Stimulated activated CD8-positive, alpha-beta memory T cell treated with anti-CD3 and anti-CD28 coated beads, Interleukin-4, amount 100 ng/mL, for 24 hours (primary cell): ENCODE measurements at regions not wholly inside any gene's neighbourhood (a gene's known extent, or its start where the extent isn't known, plus 50 kb on each side); places are given as distances from the start of the nearest gene placed in this dataset.
"Not testable (repeated sequence)": the region's sequence is repeated elsewhere in the genome, so short reads cannot be mapped to it uniquely, and the experiment has no call there.

Experiments
- DNase-seq: peaks from one replicate; pipeline ENCODE4 v3.0.0-alpha.2; 2020; ENCODE audit warnings: low read depth

- no peak for DNase-seq
Observed at GRCh38 chr5:166865206-166865605, 1426.2 kb upstream of the WWC1 start.

- no peak for DNase-seq
Observed at GRCh38 chr5:166880456-166880855, 1411.0 kb upstream of the WWC1 start.

- no peak for DNase-seq
Observed at GRCh38 chr5:166881802-166882201, 1409.6 kb upstream of the WWC1 start.

- DNase-seq = no peak
Observed at GRCh38 chr5:166883016-166883415, 1408.4 kb upstream of the WWC1 start.

- no peak for DNase-seq
Observed at GRCh38 chr5:166898166-166898565, 1393.3 kb upstream of the WWC1 start.

- no peak for DNase-seq
Observed at GRCh38 chr5:166899343-166899742, 1392.1 kb upstream of the WWC1 start.

- DNase-seq = no peak
Observed at GRCh38 chr5:166904571-166904970, 1386.9 kb upstream of the WWC1 start.

GRCh38 chr5:166906991-166907713 is 1384.3 kb upstream of the WWC1 start:
- no peak for DNase-seq

GRCh38 chr5:166909040-166909439 is 1382.4 kb upstream of the WWC1 start:
- DNase-seq = no peak

- no peak for DNase-seq
Observed at GRCh38 chr5:166909926-166910325, 1381.5 kb upstream of the WWC1 start.

- DNase-seq = no peak
Observed at GRCh38 chr5:166910995-166911394, 1380.5 kb upstream of the WWC1 start.

- DNase-seq = no peak
Observed at GRCh38 chr5:166916021-166916420, 1375.4 kb upstream of the WWC1 start.

- DNase-seq = no peak
Observed at GRCh38 chr5:166926138-166926537, 1365.3 kb upstream of the WWC1 start.

GRCh38 chr5:166926806-166927475 is 1364.5 kb upstream of the WWC1 start:
- DNase-seq = not testable (repeated sequence)

GRCh38 chr5:166936351-166936750 is 1355.1 kb upstream of the WWC1 start:
- no peak for DNase-seq

GRCh38 chr5:166938071-166938470 is 1353.4 kb upstream of the WWC1 start:
- DNase-seq = no peak

GRCh38 chr5:166942948-166943347 is 1348.5 kb upstream of the WWC1 start:
- no peak for DNase-seq

- no peak for DNase-seq
Observed at GRCh38 chr5:166947045-166947444, 1344.4 kb upstream of the WWC1 start.

GRCh38 chr5:166948679-166949078 is 1342.8 kb upstream of the WWC1 start:
- no peak for DNase-seq

GRCh38 chr5:166952048-166952447 is 1339.4 kb upstream of the WWC1 start:
- DNase-seq = no peak

GRCh38 chr5:166957782-166958181 is 1333.7 kb upstream of the WWC1 start:
- DNase-seq = no peak

- DNase-seq = no peak
Observed at GRCh38 chr5:166959766-166960165, 1331.7 kb upstream of the WWC1 start.

- DNase-seq = no peak
Observed at GRCh38 chr5:166961028-166961427, 1330.4 kb upstream of the WWC1 start.

- DNase-seq = no peak
Observed at GRCh38 chr5:166961913-166962312, 1329.5 kb upstream of the WWC1 start.
